Stomach (tissue), 8 donors: ENCODE measurements at regions not wholly inside any gene's neighbourhood (a gene's known extent, or its start where the extent isn't known, plus 50 kb on each side); places are given as distances from the start of the nearest gene placed in this dataset.

Experiments
- DNase-seq, 2 donors: peaks; one replicate each; pipeline versions ENCODE4 v3.0.0 to v3.0.0-alpha.2; 2013 to 2019
- H3K27ac ChIP-seq, 5 donors: fragments of 200-600 bp in 4 of 5; sonication (generic) in 4 of 5; one replicate each; pipeline ENCODE4 v1.5.1; 2013 to 2019; ENCODE audit warnings: mild to moderate bottlenecking in 1 of 5, moderate library complexity in 1 of 5
- H3K27me3 ChIP-seq, 3 donors: fragments of 200-600 bp; sonication (generic); one replicate each; pipeline ENCODE4 v1.5.1; 2017 to 2019; ENCODE audit warnings: mixed run types in 1 of 3
- H3K36me3 ChIP-seq, 4 donors: fragments of 200-600 bp; sonication (generic); 1 replicate in 3 of 4; 2 replicates in 1 of 4; pipeline ENCODE4 v1.5.1; 2016 to 2019
- H3K4me1 ChIP-seq, 4 donors: fragments of 200-600 bp; sonication (generic); one replicate each; pipeline ENCODE4 v1.5.1; 2016 to 2019
- H3K4me3 ChIP-seq, 4 donors: fragments of 200-600 bp; sonication (generic) in 3 of 4; one replicate each; pipeline ENCODE4 v1.5.1; 2016 to 2019; ENCODE audit warnings: mild to moderate bottlenecking in 1 of 4
- H3K9me3 ChIP-seq, 4 donors: fragments of 200-600 bp; sonication (generic); one replicate each; pipeline ENCODE4 v1.5.1; 2016 to 2019
- EP300 ChIP-seq: sonication (generic); formaldehyde crosslinking; IDR thresholded peaks from one replicate; pipeline ENCODE4 v1.6.1; 2017; ENCODE audit warnings: antibody characterized with exemption
- POLR2A ChIP-seq, 4 donors: fragments of 450-650 bp; IDR thresholded peaks; one replicate each; pipeline ENCODE4 v1.6.1; 2016; ENCODE audit warnings: antibody characterized with exemption in 4 of 4, control low read depth in 2 of 4, mild to moderate bottlenecking in 1 of 4, moderate library complexity in 1 of 4
- POLR2AphosphoS5 ChIP-seq, 3 donors: sonication (generic); formaldehyde crosslinking; IDR thresholded peaks; one replicate each; pipeline ENCODE4 v1.6.1; 2016; ENCODE audit warnings: antibody characterized with exemption in 3 of 3
- WGBS, 5 donors: extraction: QIAGEN DNeasy Blood & Tissue Kit in 3 of 5; methylation state at CpG; one replicate each; pipeline versions ENCODE4 v1.1.5 to v1.1.7; 2013 to 2018; 5-methylcytosine and 5-hydroxymethylcytosine counted together
- intact Hi-C: fragments of 100-400 bp; cut with DNase I; formaldehyde crosslinking; loops from one replicate; pipeline ENCODE4 v1.15.1; 2023; ENCODE audit warnings: low total_unique reads
- TF ChIP-seq, protein P1 (sequence below), 7 experiments: fragments of 450-650 bp in 4 of 7; fragments of 200-600 bp in 3 of 7; sonication (generic) in 3 of 7; IDR thresholded peaks; one replicate each; pipeline ENCODE4 v1.5.1; 2016 to 2019; ENCODE audit warnings: antibody characterized with exemption in 7 of 7, control low read depth in 2 of 7, mild to moderate bottlenecking in 1 of 7
- donor health status: healthy with polysubstance abuse.
- donor health status: Bipolar disorder and iron deficiency.
- donor health status: healthy.

DNA sequence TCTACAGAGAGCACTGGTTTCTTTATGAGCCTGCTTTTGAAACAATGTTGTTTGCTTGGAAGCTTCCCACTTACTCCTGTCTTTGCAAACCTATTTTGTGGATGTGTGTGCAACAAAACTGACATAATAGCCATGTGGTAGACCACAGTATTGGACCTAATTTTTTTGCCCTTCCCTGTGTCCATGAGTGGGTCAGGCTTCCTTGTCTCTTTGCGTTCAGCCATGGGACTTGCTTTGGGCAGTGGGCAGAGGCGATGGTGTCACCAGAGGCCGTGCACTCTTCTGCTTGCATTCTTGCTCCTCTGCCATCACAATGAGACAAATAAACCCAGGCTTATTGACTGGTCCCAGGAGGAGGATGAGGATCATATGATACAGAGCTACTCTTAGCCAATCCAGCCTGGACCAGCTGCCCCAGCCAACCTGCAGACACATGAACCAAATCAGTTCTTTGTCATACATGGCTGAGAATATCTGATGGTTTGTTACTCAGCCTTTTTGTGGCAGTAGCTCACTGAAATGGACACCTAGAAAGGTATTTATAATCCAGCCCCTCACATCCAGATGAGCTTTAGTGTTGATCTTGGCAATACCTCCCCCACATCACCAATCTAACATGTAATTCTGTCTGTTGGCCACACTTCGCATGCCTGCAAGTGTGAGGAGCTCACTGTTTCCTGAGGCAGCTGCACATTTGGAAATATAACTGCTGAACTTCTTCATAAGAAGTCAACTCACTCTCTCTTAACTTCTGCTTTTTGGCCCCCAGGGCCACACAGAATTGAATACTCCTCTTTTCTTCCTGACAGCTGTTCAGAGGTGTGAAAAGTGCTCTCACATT lies 427.8 kb upstream of the ZMIZ1 start:
- no peaks in the 10 kb centered on the region for H3K9me3 ChIP-seq
- 84 to 95% (median 89%) methylated on average over 4 of the region's 4 CpGs for WGBS, 5 donors
- intact Hi-C loops, result no loop called here

DNA sequence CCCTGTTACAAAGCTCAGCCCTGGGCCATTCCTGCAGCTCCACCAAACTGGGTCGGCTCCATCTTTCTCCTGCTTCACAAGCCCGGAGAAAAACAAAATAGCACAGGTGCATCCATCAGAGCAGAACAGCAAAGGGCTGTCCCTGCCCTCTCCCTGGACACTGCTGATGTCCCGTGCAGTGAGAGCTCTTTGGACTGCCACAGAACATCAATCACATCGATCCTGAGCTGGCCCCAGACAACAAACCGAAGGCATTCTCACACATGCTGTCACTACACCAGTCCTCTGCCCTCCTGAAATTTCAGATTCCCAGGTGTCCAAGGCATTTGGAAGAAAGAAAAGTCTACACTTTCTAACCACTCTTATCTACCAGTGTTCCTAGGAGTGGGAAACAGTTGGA lies 427.1 kb upstream of the ZMIZ1 start:
- DNase-seq, result no peak
- WGBS, 5 donors, result 68 to 79% (median 78%) methylated on average over 5 of the region's 5 CpGs
- H3K36me3 ChIP-seq, result no peaks in the 10 kb centered on the region
- no peak overlapping the region for H3K4me3 ChIP-seq
- TF ChIP-seq, protein P1, sequence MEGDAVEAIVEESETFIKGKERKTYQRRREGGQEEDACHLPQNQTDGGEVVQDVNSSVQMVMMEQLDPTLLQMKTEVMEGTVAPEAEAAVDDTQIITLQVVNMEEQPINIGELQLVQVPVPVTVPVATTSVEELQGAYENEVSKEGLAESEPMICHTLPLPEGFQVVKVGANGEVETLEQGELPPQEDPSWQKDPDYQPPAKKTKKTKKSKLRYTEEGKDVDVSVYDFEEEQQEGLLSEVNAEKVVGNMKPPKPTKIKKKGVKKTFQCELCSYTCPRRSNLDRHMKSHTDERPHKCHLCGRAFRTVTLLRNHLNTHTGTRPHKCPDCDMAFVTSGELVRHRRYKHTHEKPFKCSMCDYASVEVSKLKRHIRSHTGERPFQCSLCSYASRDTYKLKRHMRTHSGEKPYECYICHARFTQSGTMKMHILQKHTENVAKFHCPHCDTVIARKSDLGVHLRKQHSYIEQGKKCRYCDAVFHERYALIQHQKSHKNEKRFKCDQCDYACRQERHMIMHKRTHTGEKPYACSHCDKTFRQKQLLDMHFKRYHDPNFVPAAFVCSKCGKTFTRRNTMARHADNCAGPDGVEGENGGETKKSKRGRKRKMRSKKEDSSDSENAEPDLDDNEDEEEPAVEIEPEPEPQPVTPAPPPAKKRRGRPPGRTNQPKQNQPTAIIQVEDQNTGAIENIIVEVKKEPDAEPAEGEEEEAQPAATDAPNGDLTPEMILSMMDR (IDR thresholded peaks at IDR 0.05), result no peak
- TF ChIP-seq POLR2A (IDR thresholded peaks at IDR 0.05) (no peak), EP300 (no peak)
- intact Hi-C loops, result no loop called here
- H3K27me3 ChIP-seq, result no peaks in the 10 kb centered on the region
- peaks cover 0 to 4% (median 0%) of the 10 kb centered on the region in 4 donors for H3K4me1 ChIP-seq
- no peaks in the 10 kb centered on the region for H3K9me3 ChIP-seq
- H3K27ac ChIP-seq, result no peak overlapping the region

More for the DNA sequence above, 427.8 kb upstream of the ZMIZ1 start:
- Histone ChIP-seq H3K4me3 (no peak overlapping the region), H3K27me3 (no peaks in the 10 kb centered on the region), H3K36me3 (no peaks in the 10 kb centered on the region), H3K27ac (no peak overlapping the region), H3K4me1 (peaks cover 0 to 4% (median 0%) of the 10 kb centered on the region in 4 donors)
- DNase-seq, result no peak
- TF ChIP-seq, protein P1 (IDR thresholded peaks at IDR 0.05), result no peak
- TF ChIP-seq EP300 (no peak), POLR2A (IDR thresholded peaks at IDR 0.05) (no peak), POLR2AphosphoS5 (IDR thresholded peaks at IDR 0.05) (no peak)

DNA sequence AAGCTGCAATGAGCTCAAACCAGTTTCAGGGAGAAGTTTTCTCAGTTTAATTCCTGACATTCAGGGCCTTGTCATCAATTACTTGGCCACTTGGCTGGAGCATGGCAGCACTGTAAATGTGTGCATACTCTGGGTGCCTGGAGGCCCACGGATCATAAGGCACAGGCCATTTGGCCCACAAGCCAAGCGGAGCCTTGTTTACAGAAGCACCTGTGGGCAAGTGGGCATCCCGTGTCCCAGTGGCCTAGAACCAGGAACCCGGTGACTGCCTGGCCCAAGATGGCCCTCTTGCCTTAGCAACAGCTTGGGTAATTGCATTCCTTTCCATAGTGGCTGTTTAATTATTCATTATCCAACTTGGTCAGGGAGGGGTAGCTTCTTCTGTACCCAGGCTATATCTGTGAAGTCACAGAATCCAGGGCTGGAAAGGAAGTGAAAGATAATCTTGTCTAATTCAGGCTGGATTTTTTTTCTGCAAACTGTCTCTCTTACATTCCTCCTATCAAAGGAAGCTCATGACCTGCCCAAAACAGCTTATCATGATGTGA lies 426.4 kb upstream of the ZMIZ1 start:
- 70 to 91% (median 88%) methylated on average over 2 to 4 of the region's 4 CpGs for WGBS, 5 donors
- Histone ChIP-seq H3K36me3 (no peaks in the 10 kb centered on the region), H3K27me3 (no peaks in the 10 kb centered on the region), H3K9me3 (no peaks in the 10 kb centered on the region), H3K4me1 (peaks cover 0 to 4% (median 0%) of the 10 kb centered on the region in 4 donors), H3K4me3 (no peak overlapping the region), H3K27ac (no peak overlapping the region)
- no peak for DNase-seq
- intact Hi-C loops, result no loop called here
- TF ChIP-seq POLR2A (IDR thresholded peaks at IDR 0.05) (no peak), EP300 (no peak), POLR2AphosphoS5 (IDR thresholded peaks at IDR 0.05) (no peak)
- TF ChIP-seq, protein P1 (IDR thresholded peaks at IDR 0.05), result no peak

DNA sequence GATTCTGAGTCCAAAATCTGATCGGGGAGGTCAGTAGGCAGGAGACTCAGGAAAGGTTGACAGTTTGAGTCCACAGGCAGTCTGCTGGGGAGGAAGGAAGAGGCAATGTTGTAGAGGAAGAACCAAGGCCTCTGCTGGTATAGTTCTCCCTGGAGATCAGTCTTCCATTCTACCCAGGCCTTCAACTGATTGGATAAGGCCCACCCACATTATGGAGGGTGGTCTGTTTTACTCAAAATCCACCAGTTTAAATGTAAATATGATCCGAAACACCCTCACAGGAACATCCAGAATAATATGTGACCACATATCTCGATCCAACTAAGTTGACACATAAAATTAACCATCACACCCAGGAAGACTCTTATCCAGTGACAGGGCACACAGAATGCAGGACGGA lies 425.3 kb upstream of the ZMIZ1 start:
- H3K36me3 ChIP-seq, result no peaks in the 10 kb centered on the region
- intact Hi-C loops, result no loop called here
- no peak for DNase-seq
- H3K27me3 ChIP-seq, result no peaks in the 10 kb centered on the region
- no peak overlapping the region for H3K4me3 ChIP-seq
- no peak for TF ChIP-seq POLR2A (IDR thresholded peaks at IDR 0.05)
- H3K9me3 ChIP-seq, result no peaks in the 10 kb centered on the region
- no peak overlapping the region for H3K27ac ChIP-seq
- peaks cover 0 to 4% (median 0%) of the 10 kb centered on the region in 4 donors for H3K4me1 ChIP-seq
- 87 to 90% (median 90%) methylated on average over 4 of the region's 4 CpGs for WGBS, 5 donors

DNA sequence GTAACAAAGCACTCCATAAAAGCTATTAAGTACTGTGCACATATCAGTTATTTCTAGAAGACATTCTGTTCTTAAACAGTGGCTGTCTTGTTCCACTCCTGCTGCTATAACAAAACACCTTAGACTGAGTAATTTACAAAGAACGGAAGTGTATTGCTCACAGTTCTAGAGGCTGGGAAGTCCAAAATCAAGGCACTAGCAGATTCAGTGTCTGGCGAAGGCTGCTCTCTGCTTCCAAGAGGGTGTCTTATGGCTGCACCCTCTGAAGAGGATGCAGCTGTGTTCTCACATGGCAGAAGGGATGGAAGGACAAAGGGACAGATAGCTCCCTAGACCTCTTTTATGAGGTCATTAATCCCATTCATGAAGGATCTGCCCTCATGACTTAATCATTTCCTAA lies 424.2 kb upstream of the ZMIZ1 start:
- intact Hi-C loops, result no loop called here
- Histone ChIP-seq H3K27ac (no peak overlapping the region), H3K4me3 (no peak overlapping the region), H3K36me3 (no peaks in the 10 kb centered on the region), H3K27me3 (no peaks in the 10 kb centered on the region), H3K9me3 (no peaks in the 10 kb centered on the region), H3K4me1 (peaks cover 0 to 4% (median 0%) of the 10 kb centered on the region in 4 donors)
- TF ChIP-seq EP300 (no peak), POLR2AphosphoS5 (IDR thresholded peaks at IDR 0.05) (no peak), POLR2A (IDR thresholded peaks at IDR 0.05) (no peak)
- TF ChIP-seq, protein P1 (IDR thresholded peaks at IDR 0.05), result no peak
- WGBS, 5 donors, result 64 to 96% (median 91%) methylated on average over 2 of the region's 2 CpGs
- no peak for DNase-seq
